Loucy (cell line): ENCODE measurements at regions not wholly inside any gene's neighbourhood (a gene's known extent, or its start where the extent isn't known, plus 50 kb on each side); places are given as distances from the start of the nearest gene placed in this dataset.

Experiments
- H2AFZ ChIP-seq: fragments of 200-600 bp; sonication (generic); 2 replicates; pipeline ENCODE4 v1.6.0; 2016; ENCODE audit warnings: antibody characterized with exemption, mild to moderate bottlenecking, low read length, moderate library complexity
- H3F3A ChIP-seq: fragments of 200-600 bp; 2 replicates; pipeline ENCODE4 v1.6.0; 2016; ENCODE audit warnings: antibody characterized with exemption, low read depth, mild to moderate bottlenecking
- H3K27me3 ChIP-seq: fragments of 200-600 bp; sonication (generic); 2 replicates; pipeline ENCODE4 v1.6.1; 2014; ENCODE audit warnings: low read length, mild to moderate bottlenecking; ENCODE audit not compliant: insufficient read depth, poor library complexity, severe bottlenecking
- H3K36me3 ChIP-seq: fragments of 200-600 bp; sonication (generic); 2 replicates; pipeline ENCODE4 v1.6.1; 2016; ENCODE audit warnings: low read length; ENCODE audit not compliant: insufficient read depth
- H3K4me1 ChIP-seq: fragments of 200-600 bp; sonication (generic); 2 replicates; pipeline ENCODE4 v1.5.1; 2014; ENCODE audit warnings: low read length, mild to moderate bottlenecking; ENCODE audit not compliant: insufficient read depth, poor library complexity, severe bottlenecking
- H3K4me2 ChIP-seq: fragments of 200-600 bp; sonication (generic); 2 replicates; pipeline ENCODE4 v1.6.0; 2014; ENCODE audit warnings: antibody characterized with exemption, low read length, low read depth, mild to moderate bottlenecking; ENCODE audit not compliant: poor library complexity, severe bottlenecking
- H3K4me3 ChIP-seq: fragments of 200-600 bp; sonication (generic); 2 replicates; pipeline ENCODE4 v1.5.1; 2014; ENCODE audit warnings: low read length, mild to moderate bottlenecking, mixed read lengths; ENCODE audit not compliant: poor library complexity, severe bottlenecking
- H3K79me2 ChIP-seq: fragments of 200-600 bp; sonication (generic); 2 replicates; pipeline ENCODE4 v1.6.1; 2014; ENCODE audit warnings: low read length; ENCODE audit not compliant: insufficient read depth
- H3K9ac ChIP-seq: fragments of 200-600 bp; sonication (generic); 2 replicates; pipeline ENCODE4 v1.6.0; 2014; ENCODE audit warnings: mild to moderate bottlenecking, low read depth, low read length, moderate library complexity; ENCODE audit not compliant: poor library complexity, severe bottlenecking
- H3K9me2 ChIP-seq: fragments of 200-600 bp; sonication (generic); replicated peaks from 2 replicates; pipeline ENCODE4 v1.6.1; 2016; ENCODE audit warnings: low read depth, low read length, mixed read lengths
- H3K9me3 ChIP-seq: fragments of 200-600 bp; sonication (generic); 2 replicates; pipeline ENCODE4 v1.6.1; 2014; ENCODE audit warnings: mild to moderate bottlenecking, antibody characterized with exemption, low read length, low read depth; ENCODE audit not compliant: insufficient read depth
- H4K20me1 ChIP-seq: fragments of 200-600 bp; sonication (generic); 2 replicates; pipeline ENCODE4 v1.6.0; 2014; ENCODE audit warnings: antibody characterized with exemption, low read length, mild to moderate bottlenecking; ENCODE audit not compliant: insufficient read depth, poor library complexity, severe bottlenecking
- EZH2phosphoT487 ChIP-seq: fragments of 200-600 bp; IDR thresholded peaks from 2 replicates; pipeline ENCODE4 v1.6.1; 2018; ENCODE audit warnings: antibody characterized with exemption, mild to moderate bottlenecking, moderate library complexity, borderline replicate concordance
- TF ChIP-seq, protein P1 (sequence below): fragments of 200-600 bp; sonication (generic); conservative IDR thresholded peaks from 2 replicates; pipeline ENCODE4 v1.5.1; 2014; ENCODE audit warnings: mild to moderate bottlenecking, antibody characterized with exemption, low read length

GRCh38 chr4:111838406-111838930 lies 306.8 kb upstream of the FAM241A start:
- Histone ChIP-seq H3F3A (no peaks in the 10 kb centered on the region), H3K9me3 (no peaks in the 10 kb centered on the region), H4K20me1 (no peaks in the 10 kb centered on the region), H3K9me2 (no peaks in the 10 kb centered on the region), H2AFZ (no peak overlapping the region), H3K4me3 (no peak overlapping the region), H3K79me2 (no peaks in the 10 kb centered on the region), H3K4me2 (no peak overlapping the region), H3K27me3 (no peaks in the 10 kb centered on the region), H3K4me1 (no peaks in the 10 kb centered on the region), H3K9ac (no peak overlapping the region), H3K36me3 (no peaks in the 10 kb centered on the region)
- TF ChIP-seq, protein P1, sequence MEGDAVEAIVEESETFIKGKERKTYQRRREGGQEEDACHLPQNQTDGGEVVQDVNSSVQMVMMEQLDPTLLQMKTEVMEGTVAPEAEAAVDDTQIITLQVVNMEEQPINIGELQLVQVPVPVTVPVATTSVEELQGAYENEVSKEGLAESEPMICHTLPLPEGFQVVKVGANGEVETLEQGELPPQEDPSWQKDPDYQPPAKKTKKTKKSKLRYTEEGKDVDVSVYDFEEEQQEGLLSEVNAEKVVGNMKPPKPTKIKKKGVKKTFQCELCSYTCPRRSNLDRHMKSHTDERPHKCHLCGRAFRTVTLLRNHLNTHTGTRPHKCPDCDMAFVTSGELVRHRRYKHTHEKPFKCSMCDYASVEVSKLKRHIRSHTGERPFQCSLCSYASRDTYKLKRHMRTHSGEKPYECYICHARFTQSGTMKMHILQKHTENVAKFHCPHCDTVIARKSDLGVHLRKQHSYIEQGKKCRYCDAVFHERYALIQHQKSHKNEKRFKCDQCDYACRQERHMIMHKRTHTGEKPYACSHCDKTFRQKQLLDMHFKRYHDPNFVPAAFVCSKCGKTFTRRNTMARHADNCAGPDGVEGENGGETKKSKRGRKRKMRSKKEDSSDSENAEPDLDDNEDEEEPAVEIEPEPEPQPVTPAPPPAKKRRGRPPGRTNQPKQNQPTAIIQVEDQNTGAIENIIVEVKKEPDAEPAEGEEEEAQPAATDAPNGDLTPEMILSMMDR: no peak
- TF ChIP-seq EZH2phosphoT487: no peak

DNA sequence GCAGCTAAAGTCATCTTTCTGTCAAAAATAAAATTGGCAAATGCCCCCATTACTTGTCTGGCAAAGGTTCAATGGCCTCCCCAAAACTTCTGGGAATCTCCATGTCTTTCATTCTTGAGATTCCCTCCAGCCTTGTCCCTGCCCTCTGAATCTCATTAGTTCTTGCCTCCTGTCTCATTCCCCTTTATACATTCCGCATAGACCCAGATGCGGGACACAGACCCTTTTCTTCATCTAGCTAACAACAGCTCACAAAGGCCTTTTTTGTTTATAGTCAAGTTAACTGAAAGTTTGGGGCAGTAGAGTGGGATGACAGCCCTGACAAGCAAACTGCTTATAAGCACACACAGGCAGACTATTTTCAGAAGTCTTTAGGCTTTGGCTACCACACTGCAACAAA lies 306.1 kb upstream of the FAM241A start:
- no peak overlapping the region for H2AFZ ChIP-seq
- H3K4me3 ChIP-seq: no peak overlapping the region
- no peak overlapping the region for H3K9ac ChIP-seq
- no peaks in the 10 kb centered on the region for H3F3A ChIP-seq
- H4K20me1 ChIP-seq: no peaks in the 10 kb centered on the region
- no peak for TF ChIP-seq EZH2phosphoT487
- TF ChIP-seq, protein P1: no peak
- H3K4me1 ChIP-seq: no peaks in the 10 kb centered on the region
- no peak overlapping the region for H3K4me2 ChIP-seq
- H3K27me3 ChIP-seq: no peaks in the 10 kb centered on the region
- H3K79me2 ChIP-seq: no peaks in the 10 kb centered on the region
- H3K9me3 ChIP-seq: no peaks in the 10 kb centered on the region
- no peaks in the 10 kb centered on the region for H3K36me3 ChIP-seq
- H3K9me2 ChIP-seq: no peaks in the 10 kb centered on the region

- Histone ChIP-seq H3F3A (no peaks in the 10 kb centered on the region), H3K36me3 (no peaks in the 10 kb centered on the region), H3K4me3 (no peak overlapping the region), H4K20me1 (no peaks in the 10 kb centered on the region), H3K79me2 (no peaks in the 10 kb centered on the region), H3K9me2 (no peaks in the 10 kb centered on the region), H3K9ac (no peak overlapping the region), H3K4me1 (no peaks in the 10 kb centered on the region), H3K4me2 (no peak overlapping the region), H3K9me3 (no peaks in the 10 kb centered on the region), H3K27me3 (no peaks in the 10 kb centered on the region), H2AFZ (no peak overlapping the region)
- TF ChIP-seq EZH2phosphoT487: no peak
- TF ChIP-seq, protein P1: no peak
Measured at GRCh38 chr4:111842336-111842735, 302.9 kb upstream of the FAM241A start.
